NB4 (cell line): ENCODE measurements at regions not wholly inside any gene's neighbourhood (a gene's known extent, or its start where the extent isn't known, plus 50 kb on each side); places are given as distances from the start of the nearest gene placed in this dataset.

Experiments
- POLR2A ChIP-seq: IDR thresholded peaks from 2 replicates; pipeline ENCODE4 v1.6.1; 2011; ENCODE audit warnings: mild to moderate bottlenecking; ENCODE audit not compliant: insufficient read length; ENCODE audit errors: extremely low read depth
- TF ChIP-seq, protein P1 (sequence below): IDR thresholded peaks from one replicate; pipeline ENCODE4 v1.5.1; 2012; ENCODE audit warnings: low read depth, low read length

DNA sequence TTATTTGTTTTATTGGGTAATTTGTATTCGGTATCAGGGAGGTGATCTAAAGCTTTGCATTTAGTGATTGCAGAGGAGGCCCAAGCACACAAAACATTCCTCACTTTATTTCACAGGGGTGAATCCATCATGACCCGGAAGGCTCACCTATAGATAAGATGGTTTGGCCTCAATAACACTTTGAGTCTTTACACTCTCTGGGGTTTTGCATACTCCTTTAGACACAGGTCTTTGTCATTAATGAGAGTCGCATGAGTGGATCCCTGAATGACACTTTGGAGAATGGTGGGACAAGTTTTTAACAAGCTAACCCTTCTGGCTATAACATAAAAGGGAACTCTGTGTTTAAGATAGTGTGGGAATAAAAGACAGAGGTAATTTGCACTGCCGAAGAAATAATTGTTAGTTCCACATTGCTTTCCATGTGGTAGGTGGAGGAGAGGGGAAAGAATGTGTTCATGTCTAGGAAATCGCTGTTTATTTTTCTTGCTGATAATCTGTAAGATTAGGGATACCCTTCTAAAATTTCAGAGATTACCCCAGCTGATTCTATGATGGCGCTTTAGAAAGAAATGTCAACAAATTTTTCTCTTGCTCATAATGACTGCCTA, 455.8 kb downstream of the TFEC start:
- TF ChIP-seq, protein P1, sequence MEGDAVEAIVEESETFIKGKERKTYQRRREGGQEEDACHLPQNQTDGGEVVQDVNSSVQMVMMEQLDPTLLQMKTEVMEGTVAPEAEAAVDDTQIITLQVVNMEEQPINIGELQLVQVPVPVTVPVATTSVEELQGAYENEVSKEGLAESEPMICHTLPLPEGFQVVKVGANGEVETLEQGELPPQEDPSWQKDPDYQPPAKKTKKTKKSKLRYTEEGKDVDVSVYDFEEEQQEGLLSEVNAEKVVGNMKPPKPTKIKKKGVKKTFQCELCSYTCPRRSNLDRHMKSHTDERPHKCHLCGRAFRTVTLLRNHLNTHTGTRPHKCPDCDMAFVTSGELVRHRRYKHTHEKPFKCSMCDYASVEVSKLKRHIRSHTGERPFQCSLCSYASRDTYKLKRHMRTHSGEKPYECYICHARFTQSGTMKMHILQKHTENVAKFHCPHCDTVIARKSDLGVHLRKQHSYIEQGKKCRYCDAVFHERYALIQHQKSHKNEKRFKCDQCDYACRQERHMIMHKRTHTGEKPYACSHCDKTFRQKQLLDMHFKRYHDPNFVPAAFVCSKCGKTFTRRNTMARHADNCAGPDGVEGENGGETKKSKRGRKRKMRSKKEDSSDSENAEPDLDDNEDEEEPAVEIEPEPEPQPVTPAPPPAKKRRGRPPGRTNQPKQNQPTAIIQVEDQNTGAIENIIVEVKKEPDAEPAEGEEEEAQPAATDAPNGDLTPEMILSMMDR = no peak
- no peak for TF ChIP-seq POLR2A
